ENCODE measurements at regions not wholly inside any gene's neighbourhood (a gene's known extent, or its start where the extent isn't known, plus 50 kb on each side); places are given as distances from the start of the nearest gene placed in this dataset.

- no peak for TF ChIP-seq CTCF (IDR thresholded peaks at IDR 0.05 in 4 of 5, conservative IDR thresholded peaks at IDR 0.05 in 1 of 5)
- TF ChIP-seq POLR2A (IDR thresholded peaks at IDR 0.05): no peak
These were observed 160.8 kb upstream of the HAAO start for GRCh38 chr2:42953216-42953615.

Data from gastrocnemius medialis (tissue), 4 donors.